ENCODE measurements at regions not wholly inside any gene's neighbourhood (a gene's known extent, or its start where the extent isn't known, plus 50 kb on each side); places are given as distances from the start of the nearest gene placed in this dataset.
"Not testable (repeated sequence)": the region's sequence is repeated elsewhere in the genome, so short reads cannot be mapped to it uniquely, and the experiment has no call there.

DNA sequence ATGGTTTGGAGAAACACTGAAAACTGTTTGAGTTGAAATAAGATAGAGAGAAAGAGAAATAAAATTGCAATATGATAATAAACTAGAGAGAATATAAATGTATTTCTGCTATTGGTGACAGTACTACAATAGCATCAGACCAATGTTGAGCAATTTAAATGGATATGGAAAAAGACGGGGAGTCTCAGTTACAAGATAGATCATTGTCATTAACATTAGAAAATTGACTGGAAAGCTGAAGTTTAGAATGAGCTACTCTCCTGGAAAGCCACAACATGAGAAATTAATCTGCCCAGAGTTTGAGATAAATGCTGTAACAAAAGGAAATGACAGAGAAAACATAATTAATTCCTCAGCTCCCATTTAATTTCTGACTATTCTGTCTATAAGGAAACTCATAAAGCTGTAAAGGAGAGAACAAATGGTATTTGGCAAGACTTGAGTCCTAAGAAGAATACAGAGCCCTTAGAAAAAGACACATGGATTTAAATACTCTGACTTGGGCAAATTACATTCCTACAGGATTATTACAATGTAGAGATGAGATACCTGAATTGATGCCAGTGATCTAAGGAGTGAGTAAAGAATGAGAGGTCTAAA, 624.5 kb upstream of the CHD1 start:
- no peaks in the 10 kb centered on the region for H3K4me1 ChIP-seq (ENCODE audit: low read length)
- no peak overlapping the region for H3K4me3 ChIP-seq (ENCODE audit: low read length)
- H3K27me3 ChIP-seq (replicated peaks; ENCODE audit: insufficient read depth, low read length), result no peaks in the 10 kb centered on the region
- H3K27ac ChIP-seq (ENCODE audit: low read length), result no peak overlapping the region
- DNase-seq, result no peak
- no peaks in the 10 kb centered on the region for H4K20me1 ChIP-seq (ENCODE audit: insufficient read depth, low read length)
- no peak overlapping the region for H2AFZ ChIP-seq (ENCODE audit: low read length)
- H3K36me3 ChIP-seq (replicated peaks; ENCODE audit: insufficient read depth, low read length), result no peaks in the 10 kb centered on the region
- H3K9me3 ChIP-seq (replicated peaks; ENCODE audit: insufficient read depth, low read length), result no peaks in the 10 kb centered on the region
- H3K79me2 ChIP-seq (ENCODE audit: low read length), result no peaks in the 10 kb centered on the region
- TF ChIP-seq EZH2phosphoT487 (IDR thresholded peaks at IDR 0.05; ENCODE audit: low read length), result no peak
- no peak for TF ChIP-seq EZH2 (optimal IDR thresholded peaks at IDR 0.05; ENCODE audit: low read depth, low read length)
- TF ChIP-seq, protein P1, sequence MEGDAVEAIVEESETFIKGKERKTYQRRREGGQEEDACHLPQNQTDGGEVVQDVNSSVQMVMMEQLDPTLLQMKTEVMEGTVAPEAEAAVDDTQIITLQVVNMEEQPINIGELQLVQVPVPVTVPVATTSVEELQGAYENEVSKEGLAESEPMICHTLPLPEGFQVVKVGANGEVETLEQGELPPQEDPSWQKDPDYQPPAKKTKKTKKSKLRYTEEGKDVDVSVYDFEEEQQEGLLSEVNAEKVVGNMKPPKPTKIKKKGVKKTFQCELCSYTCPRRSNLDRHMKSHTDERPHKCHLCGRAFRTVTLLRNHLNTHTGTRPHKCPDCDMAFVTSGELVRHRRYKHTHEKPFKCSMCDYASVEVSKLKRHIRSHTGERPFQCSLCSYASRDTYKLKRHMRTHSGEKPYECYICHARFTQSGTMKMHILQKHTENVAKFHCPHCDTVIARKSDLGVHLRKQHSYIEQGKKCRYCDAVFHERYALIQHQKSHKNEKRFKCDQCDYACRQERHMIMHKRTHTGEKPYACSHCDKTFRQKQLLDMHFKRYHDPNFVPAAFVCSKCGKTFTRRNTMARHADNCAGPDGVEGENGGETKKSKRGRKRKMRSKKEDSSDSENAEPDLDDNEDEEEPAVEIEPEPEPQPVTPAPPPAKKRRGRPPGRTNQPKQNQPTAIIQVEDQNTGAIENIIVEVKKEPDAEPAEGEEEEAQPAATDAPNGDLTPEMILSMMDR (IDR thresholded peaks at IDR 0.05; ENCODE audit: low read length), result no peak
- no peaks in the 10 kb centered on the region for H3F3A ChIP-seq (ENCODE audit: insufficient read depth, low read length)
- no peak overlapping the region for H3K9ac ChIP-seq (ENCODE audit: low read length)
- H3K9me2 ChIP-seq (replicated peaks; ENCODE audit: insufficient read depth, low read length), result no peaks in the 10 kb centered on the region
- H3K4me2 ChIP-seq (ENCODE audit: low read depth, low read length), result no peak overlapping the region

DNA sequence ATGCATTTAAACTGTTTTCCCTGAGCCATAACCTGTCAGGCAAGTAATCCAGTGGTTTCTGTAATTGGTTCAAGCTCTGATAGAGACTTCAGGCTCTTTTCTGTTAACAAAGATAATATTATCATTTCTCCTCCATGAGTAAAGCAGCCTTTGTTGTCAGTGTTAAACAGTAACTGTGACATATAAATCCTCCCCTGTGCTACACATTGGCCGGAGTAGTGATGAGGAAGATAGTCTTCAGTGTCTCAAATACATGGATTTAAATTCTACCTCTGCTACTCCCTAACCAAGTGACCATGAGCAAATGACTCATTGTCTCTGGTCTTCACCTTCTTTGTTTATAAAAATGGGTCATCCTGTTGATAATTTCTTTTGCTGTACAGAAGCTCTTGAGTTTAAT, 615.5 kb upstream of the CHD1 start:
- Histone ChIP-seq H3K27ac (ENCODE audit: low read length) (no peak overlapping the region), H3K4me3 (ENCODE audit: low read length) (no peak overlapping the region), H3K79me2 (ENCODE audit: low read length) (no peaks in the 10 kb centered on the region), H3K4me2 (ENCODE audit: low read depth, low read length) (no peak overlapping the region), H3K9me3 (replicated peaks; ENCODE audit: insufficient read depth, low read length) (no peaks in the 10 kb centered on the region), H3K9ac (ENCODE audit: low read length) (no peak overlapping the region), H4K20me1 (ENCODE audit: insufficient read depth, low read length) (no peaks in the 10 kb centered on the region), H3K36me3 (replicated peaks; ENCODE audit: insufficient read depth, low read length) (no peaks in the 10 kb centered on the region), H3K4me1 (ENCODE audit: low read length) (no peaks in the 10 kb centered on the region), H3K9me2 (replicated peaks; ENCODE audit: insufficient read depth, low read length) (no peaks in the 10 kb centered on the region), H3F3A (ENCODE audit: insufficient read depth, low read length) (no peaks in the 10 kb centered on the region), H2AFZ (ENCODE audit: low read length) (no peak overlapping the region), H3K27me3 (replicated peaks; ENCODE audit: insufficient read depth, low read length) (no peaks in the 10 kb centered on the region)
- TF ChIP-seq EZH2 (optimal IDR thresholded peaks at IDR 0.05; ENCODE audit: low read depth, low read length) (no peak), EZH2phosphoT487 (IDR thresholded peaks at IDR 0.05; ENCODE audit: low read length) (no peak)
- TF ChIP-seq, protein P1 (IDR thresholded peaks at IDR 0.05; ENCODE audit: low read length), result no peak
- DNase-seq, result no peak

DNA sequence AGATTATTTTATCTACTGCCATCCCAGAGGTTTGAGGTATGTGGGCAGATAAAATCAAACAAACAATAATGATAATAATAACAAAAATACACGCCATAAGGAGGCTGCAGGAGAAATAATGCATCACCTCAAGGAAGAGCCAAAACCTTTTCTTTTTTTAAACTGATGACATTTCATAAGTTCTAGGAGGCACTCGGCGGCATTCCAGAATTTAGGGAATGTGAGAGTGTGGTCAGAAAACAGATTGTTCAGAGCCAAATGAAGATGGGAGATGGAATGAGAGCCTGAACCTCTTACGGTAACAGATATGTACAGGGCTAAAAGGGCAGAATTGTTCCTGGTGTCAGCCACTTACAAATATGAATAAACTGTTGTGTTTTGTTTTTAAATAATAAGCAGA, 615.0 kb upstream of the CHD1 start:
- Histone ChIP-seq H2AFZ (ENCODE audit: low read length) (no peak overlapping the region), H3K9me2 (replicated peaks; ENCODE audit: insufficient read depth, low read length) (no peaks in the 10 kb centered on the region), H3K9me3 (replicated peaks; ENCODE audit: insufficient read depth, low read length) (no peaks in the 10 kb centered on the region), H3K79me2 (ENCODE audit: low read length) (no peaks in the 10 kb centered on the region), H3F3A (ENCODE audit: insufficient read depth, low read length) (no peaks in the 10 kb centered on the region), H3K4me2 (ENCODE audit: low read depth, low read length) (no peak overlapping the region), H3K36me3 (replicated peaks; ENCODE audit: insufficient read depth, low read length) (no peaks in the 10 kb centered on the region), H4K20me1 (ENCODE audit: insufficient read depth, low read length) (no peaks in the 10 kb centered on the region), H3K27ac (ENCODE audit: low read length) (no peak overlapping the region), H3K27me3 (replicated peaks; ENCODE audit: insufficient read depth, low read length) (no peaks in the 10 kb centered on the region), H3K4me3 (ENCODE audit: low read length) (no peak overlapping the region), H3K9ac (ENCODE audit: low read length) (no peak overlapping the region), H3K4me1 (ENCODE audit: low read length) (no peaks in the 10 kb centered on the region)
- TF ChIP-seq, protein P1 (IDR thresholded peaks at IDR 0.05; ENCODE audit: low read length), result no peak
- TF ChIP-seq EZH2phosphoT487 (IDR thresholded peaks at IDR 0.05; ENCODE audit: low read length), result no peak
- no peak for TF ChIP-seq EZH2 (optimal IDR thresholded peaks at IDR 0.05; ENCODE audit: low read depth, low read length)
- DNase-seq, result no peak

DNA sequence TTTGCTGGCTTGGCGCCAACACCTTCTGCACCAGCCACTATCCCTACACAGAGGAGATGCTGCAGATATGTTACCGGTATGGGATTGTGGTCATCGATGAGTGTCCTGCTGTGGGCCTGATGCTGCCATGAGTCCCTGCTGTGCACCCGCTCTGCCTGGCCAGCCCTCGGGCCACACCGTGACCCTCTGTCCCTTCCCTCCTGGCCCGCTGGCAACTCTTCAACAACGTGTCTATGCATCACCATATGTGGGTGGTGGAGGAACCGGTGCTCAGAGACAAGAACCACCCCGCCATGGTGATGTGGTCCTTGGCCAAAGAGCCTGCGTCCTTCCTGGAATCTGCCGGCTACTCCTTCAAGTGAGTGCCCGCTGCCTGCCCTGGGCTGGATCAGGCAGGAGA, 605.4 kb upstream of the CHD1 start:
- H3K27ac ChIP-seq (ENCODE audit: low read length); H3K9me3 ChIP-seq (replicated peaks; ENCODE audit: insufficient read depth, low read length); H3K4me3 ChIP-seq (ENCODE audit: low read length); H3K4me1 ChIP-seq (ENCODE audit: low read length); H3K9ac ChIP-seq (ENCODE audit: low read length); DNase-seq; H3K9me2 ChIP-seq (replicated peaks; ENCODE audit: insufficient read depth, low read length); H3K79me2 ChIP-seq (ENCODE audit: low read length); H3K27me3 ChIP-seq (replicated peaks; ENCODE audit: insufficient read depth, low read length); H3K36me3 ChIP-seq (replicated peaks; ENCODE audit: insufficient read depth, low read length); H3K4me2 ChIP-seq (ENCODE audit: low read depth, low read length); H2AFZ ChIP-seq (ENCODE audit: low read length); H4K20me1 ChIP-seq (ENCODE audit: insufficient read depth, low read length); H3F3A ChIP-seq (ENCODE audit: insufficient read depth, low read length): not testable (repeated sequence)

DNA sequence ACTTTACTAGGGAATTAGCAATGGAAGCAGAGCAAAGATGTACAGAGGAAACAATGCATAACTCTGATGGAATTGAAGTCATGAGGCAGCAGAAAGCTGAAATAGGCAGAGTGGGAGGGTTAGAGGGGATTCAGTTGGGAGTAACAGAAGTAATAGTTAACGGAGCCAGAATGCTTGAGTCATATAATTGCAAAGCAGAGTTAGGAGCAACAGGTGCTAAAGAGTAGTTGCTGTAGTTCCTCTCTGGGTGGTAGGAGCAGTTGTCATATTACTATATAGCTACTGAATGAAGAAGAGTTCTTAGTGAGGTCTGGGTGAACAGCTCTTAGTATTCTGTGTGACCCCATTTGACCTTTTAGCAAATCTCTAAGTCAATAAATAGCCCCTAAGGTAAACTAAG, 592.9 kb upstream of the CHD1 start:
- not testable (repeated sequence) for H3F3A ChIP-seq (ENCODE audit: insufficient read depth, low read length); H2AFZ ChIP-seq (ENCODE audit: low read length); H3K36me3 ChIP-seq (replicated peaks; ENCODE audit: insufficient read depth, low read length); H3K9me3 ChIP-seq (replicated peaks; ENCODE audit: insufficient read depth, low read length); H3K4me2 ChIP-seq (ENCODE audit: low read depth, low read length); H3K27ac ChIP-seq (ENCODE audit: low read length); H3K4me3 ChIP-seq (ENCODE audit: low read length); H3K9ac ChIP-seq (ENCODE audit: low read length); H3K79me2 ChIP-seq (ENCODE audit: low read length); H3K9me2 ChIP-seq (replicated peaks; ENCODE audit: insufficient read depth, low read length); H4K20me1 ChIP-seq (ENCODE audit: insufficient read depth, low read length); H3K27me3 ChIP-seq (replicated peaks; ENCODE audit: insufficient read depth, low read length); DNase-seq; H3K4me1 ChIP-seq (ENCODE audit: low read length)

Data from MM.1S (cell line).